Activated CD4-positive, CD25-positive, alpha-beta regulatory T cell treated with anti-CD3 and anti-CD28 coated beads, Interleukin-2, amount 50 U/mL, for 72 hours (primary cell): ENCODE measurements at regions not wholly inside any gene's neighbourhood (a gene's known extent, or its start where the extent isn't known, plus 50 kb on each side); places are given as distances from the start of the nearest gene placed in this dataset.
"Not testable (repeated sequence)": the region's sequence is repeated elsewhere in the genome, so short reads cannot be mapped to it uniquely, and the experiment has no call there.

Experiments
- DNase-seq: peaks from one replicate; pipeline ENCODE4 v3.0.0; 2021

DNA sequence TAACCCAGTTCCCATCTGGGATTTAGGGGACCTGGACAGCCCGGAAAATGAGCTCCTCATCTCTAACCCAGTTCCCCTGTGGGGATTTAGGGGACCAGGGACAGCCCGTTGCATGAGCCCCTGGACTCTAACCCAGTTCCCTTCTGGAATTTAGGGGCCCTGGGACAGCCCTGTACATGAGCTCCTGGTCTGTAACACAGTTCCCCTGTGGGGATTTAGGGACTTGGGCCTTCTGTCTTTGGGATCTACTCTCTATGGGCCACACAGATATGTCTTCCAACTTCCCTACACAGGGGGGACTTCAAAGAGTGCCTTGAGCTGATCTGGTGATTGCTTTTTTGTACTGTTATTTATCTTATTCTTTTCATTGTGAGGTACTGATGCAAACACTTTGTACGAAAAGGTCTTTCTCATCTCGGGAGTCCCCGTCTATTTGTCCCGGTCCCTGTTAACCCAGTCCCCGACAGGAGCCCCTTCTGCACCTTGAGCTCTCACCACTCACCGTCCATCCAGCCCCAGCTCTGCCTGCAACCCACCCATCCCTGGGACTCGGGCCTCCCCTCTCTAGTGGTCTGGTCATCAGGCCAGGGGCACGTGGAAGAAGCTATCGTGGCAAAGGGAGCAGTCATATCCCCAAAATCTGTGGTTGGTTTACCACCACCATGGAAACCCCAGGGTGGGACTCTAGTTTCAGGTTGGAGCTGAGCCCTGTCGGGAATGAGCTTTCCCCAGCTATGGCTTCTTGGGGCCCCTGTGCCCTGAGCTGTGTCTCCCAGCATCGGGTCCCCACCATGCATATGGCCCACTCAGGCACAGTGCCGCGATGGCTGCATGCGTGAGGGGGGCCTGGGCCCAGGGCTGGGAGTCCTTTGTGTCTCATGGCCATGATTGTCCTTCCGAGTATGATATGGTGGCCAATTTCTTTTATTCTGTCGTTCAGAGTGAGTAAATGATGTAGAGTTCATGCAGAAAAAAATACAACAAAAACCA, 270.4 kb upstream of the PLCXD1 start:
- DNase-seq, result not testable (repeated sequence)

DNA sequence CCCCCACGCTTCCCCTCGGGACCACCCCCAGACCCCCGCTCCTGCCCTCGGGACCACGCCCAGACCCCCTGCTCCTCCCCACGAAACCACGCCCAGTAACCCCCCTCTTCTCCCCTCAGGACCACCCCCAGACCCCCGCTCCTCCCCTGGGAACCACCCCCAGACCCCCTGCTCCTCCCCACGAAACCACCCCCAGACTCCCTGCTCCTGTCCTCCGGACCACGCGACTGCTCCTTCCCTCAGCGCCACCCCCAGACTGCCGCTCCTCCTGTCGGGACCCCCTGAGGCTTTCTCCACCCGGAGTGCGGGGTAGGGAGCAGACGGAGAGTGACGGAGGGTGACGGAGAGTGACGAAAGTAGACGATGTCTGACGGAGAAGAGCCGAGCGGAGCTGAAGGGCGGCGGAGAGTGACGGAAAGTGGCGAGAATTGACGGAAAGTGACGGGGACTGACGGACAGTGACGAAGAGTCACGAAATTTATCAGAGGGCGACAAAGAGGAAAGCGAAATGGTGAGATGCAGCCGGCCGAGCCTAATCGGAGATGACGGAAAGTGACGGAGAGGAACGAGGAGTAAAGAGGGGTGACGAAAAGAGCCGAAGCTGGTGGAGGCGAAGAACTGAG, 267.2 kb upstream of the PLCXD1 start:
- not testable (repeated sequence) for DNase-seq

DNA sequence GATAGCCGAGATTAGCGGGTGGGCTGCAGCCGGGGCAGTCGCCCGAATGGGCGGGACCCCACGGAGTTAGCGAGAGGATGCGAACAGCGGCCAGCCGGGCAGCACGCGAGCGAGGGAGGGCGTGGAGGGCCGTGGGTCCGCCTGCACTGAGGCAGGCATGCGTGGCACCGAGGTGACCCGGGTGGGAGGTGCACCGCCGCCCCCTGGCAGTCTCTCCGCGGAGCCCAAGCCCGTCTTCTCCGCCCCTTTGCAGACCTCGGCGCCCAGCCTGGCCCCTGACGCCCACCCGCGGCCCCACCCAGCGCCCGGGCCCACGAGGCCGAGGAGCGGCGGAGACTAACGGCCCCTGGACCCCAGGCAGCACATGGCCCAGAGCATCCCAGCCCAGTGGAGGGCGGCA, 266.7 kb upstream of the PLCXD1 start:
- DNase-seq, result not testable (repeated sequence)

DNA sequence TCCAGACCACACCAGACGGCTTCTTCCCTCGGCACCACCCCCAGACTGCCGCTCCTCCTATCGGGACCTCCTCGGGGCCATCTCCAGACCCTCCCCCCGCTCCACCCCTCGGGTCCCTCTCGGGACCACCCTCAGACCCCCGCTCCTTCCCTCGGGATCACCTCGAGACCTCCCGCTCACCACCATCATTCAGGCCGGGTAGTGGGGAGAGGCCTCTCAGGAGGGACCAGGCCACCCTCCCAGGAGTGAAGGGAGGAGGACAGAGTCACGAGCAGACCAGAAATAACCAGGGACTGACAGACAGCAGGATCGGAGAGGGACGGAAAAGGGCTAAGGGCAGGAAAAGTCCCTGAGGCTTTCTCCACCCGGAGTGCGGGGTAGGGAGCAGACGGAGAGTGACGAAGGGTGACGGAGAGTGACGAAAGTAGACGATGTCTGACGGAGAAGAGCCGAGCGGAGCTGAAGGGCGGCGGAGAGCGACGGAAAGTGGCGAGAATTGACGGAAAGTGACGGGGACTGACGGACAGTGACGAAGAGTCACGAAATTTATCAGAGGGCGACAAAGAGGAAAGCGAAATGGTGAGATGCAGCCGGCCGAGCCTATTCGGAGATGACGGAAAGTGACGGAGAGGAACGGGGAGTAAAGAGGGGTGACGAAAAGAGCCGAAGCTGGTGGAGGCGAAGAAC, 262.3 kb upstream of the PLCXD1 start:
- peak; percentile 54 for DNase-seq

DNA sequence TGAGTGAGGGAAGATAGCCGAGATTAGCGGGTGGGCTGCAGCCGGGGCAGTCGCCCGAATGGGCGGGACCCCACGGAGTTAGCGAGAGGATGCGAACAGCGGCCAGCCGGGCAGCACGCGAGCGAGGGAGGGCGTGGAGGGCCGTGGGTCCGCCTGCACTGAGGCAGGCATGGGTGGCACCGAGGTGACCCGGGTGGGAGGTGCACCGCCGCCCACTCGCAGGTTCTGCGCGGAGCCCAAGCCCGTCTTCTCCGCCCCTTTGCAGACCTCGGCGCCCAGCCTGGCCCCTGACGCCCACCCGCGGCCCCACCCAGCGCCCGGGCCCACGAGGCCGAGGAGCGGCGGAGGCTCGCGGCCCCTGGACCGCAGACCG, 261.7 kb upstream of the PLCXD1 start:
- DNase-seq, result peak; percentile 28

DNA sequence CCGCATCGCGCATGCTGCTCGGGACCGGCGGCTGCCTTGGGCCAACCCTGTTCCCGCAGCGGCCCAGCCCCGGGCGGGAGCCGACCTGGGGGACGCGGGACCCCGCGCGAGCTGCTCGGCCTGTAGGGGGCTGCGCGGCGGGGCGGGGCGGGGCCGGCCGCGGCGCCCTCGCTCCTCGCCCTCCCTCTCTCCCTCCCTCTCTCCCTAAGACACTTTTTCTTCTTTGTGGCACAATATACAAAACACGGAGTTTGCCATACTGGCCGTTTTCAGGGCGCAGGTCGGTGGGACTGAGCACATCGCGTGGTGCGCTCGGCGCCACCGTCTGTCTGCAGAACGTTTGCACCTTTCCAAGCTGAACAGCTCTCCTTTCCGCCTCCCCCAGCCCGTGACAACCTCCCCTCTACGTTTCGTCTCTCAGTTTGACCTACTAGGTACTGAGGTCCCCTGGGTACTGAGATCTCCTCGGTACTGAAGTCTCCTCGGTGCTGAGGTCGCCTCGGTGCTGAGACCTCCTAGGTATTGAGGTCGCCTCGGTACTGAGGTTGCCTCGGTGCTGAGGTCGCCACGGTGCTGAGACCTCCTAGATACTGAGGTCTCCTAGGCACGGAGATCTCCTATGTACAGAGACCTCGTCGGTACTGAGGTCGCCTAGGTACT, 261.1 kb upstream of the PLCXD1 start:
- DNase-seq, result peak; percentile 29

DNA sequence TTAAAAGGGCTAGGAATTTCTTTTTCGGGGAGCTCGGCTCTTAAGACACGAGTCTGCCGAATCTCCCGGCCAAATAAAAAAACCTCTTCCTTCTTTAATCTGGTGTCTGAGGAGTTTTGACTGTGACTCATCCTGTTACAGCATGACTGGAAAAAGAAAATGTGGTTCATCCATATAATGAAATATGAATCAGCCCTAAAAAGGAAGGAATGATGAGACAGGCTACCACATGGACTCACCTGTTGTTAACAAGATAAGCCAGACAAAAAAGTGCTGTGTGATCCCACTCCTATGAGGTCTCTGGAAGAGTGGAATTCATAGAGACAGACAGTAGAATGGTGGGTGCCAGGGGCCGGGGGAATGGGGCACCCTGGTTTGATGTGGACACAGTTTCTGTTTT, 257.0 kb upstream of the PLCXD1 start:
- DNase-seq, result not testable (repeated sequence)
